ENCODE measurements at regions not wholly inside any gene's neighbourhood (a gene's known extent, or its start where the extent isn't known, plus 50 kb on each side); places are given as distances from the start of the nearest gene placed in this dataset.

- Mint-ChIP-seq H3K27ac (no peak overlapping the region), H3K9me3 (peaks cover under 1 to 1% of the 10 kb centered on the region in 2 donors), H3K36me3 (peaks cover 8% of the 10 kb centered on the region), H3K4me3 (no peak overlapping the region), H3K4me1 (no peaks in the 10 kb centered on the region), H3K27me3 (ENCODE audit: low read depth in 2 of 2) (peaks cover 12 to 26% of the 10 kb centered on the region in 2 donors)
- DNase-seq (no peak), ATAC-seq (no peak)
- Histone ChIP-seq H3K4me1 (ENCODE audit: control insufficient read depth, insufficient read depth, low read length) (no peaks in the 10 kb centered on the region), H3K27ac (ENCODE audit: low read length) (no peak overlapping the region), H3K4me3 (ENCODE audit: low read length) (no peak overlapping the region), H3K36me3 (ENCODE audit: control insufficient read depth, insufficient read depth, low read length) (no peaks in the 10 kb centered on the region), H3K9me3 (ENCODE audit: control insufficient read depth, insufficient read depth, low read length) (peaks cover 11% of the 10 kb centered on the region), H3K27me3 (ENCODE audit: control insufficient read depth, insufficient read depth, low read length) (no peaks in the 10 kb centered on the region)
- 90% methylated on average over 7 of the region's 7 CpGs for WGBS (ENCODE audit: insufficient coverage)
- TF ChIP-seq CTCF (IDR thresholded peaks at IDR 0.05): no peak
- intact Hi-C loops (cut with micrococcal nuclease): no loop called here
These were observed 594.9 kb upstream of the CFAP20DC start for GRCh38 chr3:59644479-59645402.

GRCh38 chr3:59641169-59641899 lies 591.5 kb upstream of the CFAP20DC start:
- Histone ChIP-seq H3K36me3 (ENCODE audit: control insufficient read depth, insufficient read depth, low read length) (no peaks in the 10 kb centered on the region), H3K4me3 (ENCODE audit: low read length) (no peak overlapping the region), H3K27me3 (ENCODE audit: control insufficient read depth, insufficient read depth, low read length) (no peaks in the 10 kb centered on the region), H3K27ac (ENCODE audit: low read length) (no peak overlapping the region), H3K4me1 (ENCODE audit: control insufficient read depth, insufficient read depth, low read length) (no peaks in the 10 kb centered on the region), H3K9me3 (ENCODE audit: control insufficient read depth, insufficient read depth, low read length) (no peaks in the 10 kb centered on the region)
- WGBS (ENCODE audit: insufficient coverage): 73% methylated on average over 6 of the region's 7 CpGs
- H3K4me3 Mint-ChIP-seq: no peak overlapping the region
- peaks cover 14 to 28% of the 10 kb centered on the region in 2 donors for H3K27me3 Mint-ChIP-seq (ENCODE audit: low read depth in 2 of 2)
- no peak for TF ChIP-seq CTCF (IDR thresholded peaks at IDR 0.05)
- DNase-seq: no peak
- H3K27ac Mint-ChIP-seq: no peak overlapping the region
- no peaks in the 10 kb centered on the region for H3K9me3 Mint-ChIP-seq
- no peak for ATAC-seq
- intact Hi-C loops (cut with micrococcal nuclease): no loop called here
- no peaks in the 10 kb centered on the region for H3K4me1 Mint-ChIP-seq
- no peaks in the 10 kb centered on the region for H3K36me3 Mint-ChIP-seq

GRCh38 chr3:59632760-59633573 lies 583.1 kb upstream of the CFAP20DC start:
- Mint-ChIP-seq H3K36me3 (no peaks in the 10 kb centered on the region), H3K9me3 (no peaks in the 10 kb centered on the region), H3K27me3 (ENCODE audit: low read depth in 2 of 2) (peaks cover 0 to 5% of the 10 kb centered on the region in 2 donors), H3K4me1 (no peaks in the 10 kb centered on the region), H3K4me3 (no peak overlapping the region), H3K27ac (no peak overlapping the region)
- WGBS (ENCODE audit: insufficient coverage): 88% methylated on average over 8 of the region's 8 CpGs
- Histone ChIP-seq H3K36me3 (ENCODE audit: control insufficient read depth, insufficient read depth, low read length) (no peaks in the 10 kb centered on the region), H3K4me1 (ENCODE audit: control insufficient read depth, insufficient read depth, low read length) (no peaks in the 10 kb centered on the region), H3K27ac (ENCODE audit: low read length) (no peak overlapping the region), H3K4me3 (ENCODE audit: low read length) (no peak overlapping the region), H3K27me3 (ENCODE audit: control insufficient read depth, insufficient read depth, low read length) (no peaks in the 10 kb centered on the region), H3K9me3 (ENCODE audit: control insufficient read depth, insufficient read depth, low read length) (no peaks in the 10 kb centered on the region)
- ATAC-seq (no peak), DNase-seq (no peak)
- intact Hi-C loops (cut with micrococcal nuclease): no loop called here
- no peak for TF ChIP-seq CTCF (IDR thresholded peaks at IDR 0.05)
